ENCODE measurements at regions not wholly inside any gene's neighbourhood (a gene's known extent, or its start where the extent isn't known, plus 50 kb on each side); places are given as distances from the start of the nearest gene placed in this dataset.

GRCh38 chr6:95094751-95095663 is 482.3 kb upstream of the MANEA start:
- intact Hi-C loops (cut with DNase I) = no loop called here
- no peak overlapping the region for H3K4me3 ChIP-seq
- 46 to 57% (median 55%) methylated on average over 6 of the region's 6 CpGs for WGBS, 3 donors
- no peaks in the 10 kb centered on the region for H3K9me3 ChIP-seq
- H3K36me3 ChIP-seq = no peaks in the 10 kb centered on the region
- H3K4me1 ChIP-seq (ENCODE audit: insufficient read depth) = no peaks in the 10 kb centered on the region
- TF ChIP-seq CTCF (IDR thresholded peaks at IDR 0.05) (no peak), POLR2A (IDR thresholded peaks at IDR 0.05) (no peak), EP300 (IDR thresholded peaks at IDR 0.05) (no peak)
- H3K27ac ChIP-seq = no peak overlapping the region
- no peak for DNase-seq
- H3K27me3 ChIP-seq = no peaks in the 10 kb centered on the region

GRCh38 chr6:95095855-95096254 is 481.5 kb upstream of the MANEA start:
- 86 to 90% (median 89%) methylated on average over 2 of the region's 2 CpGs for WGBS, 3 donors
- H3K4me1 ChIP-seq (ENCODE audit: insufficient read depth) = no peaks in the 10 kb centered on the region
- H3K36me3 ChIP-seq = no peaks in the 10 kb centered on the region
- H3K4me3 ChIP-seq = no peak overlapping the region
- H3K27ac ChIP-seq = no peak overlapping the region
- H3K27me3 ChIP-seq = no peaks in the 10 kb centered on the region
- H3K9me3 ChIP-seq = no peaks in the 10 kb centered on the region
- DNase-seq = no peak
- intact Hi-C loops (cut with DNase I) = no loop called here
- TF ChIP-seq CTCF (IDR thresholded peaks at IDR 0.05) (no peak), POLR2A (IDR thresholded peaks at IDR 0.05) (no peak), EP300 (IDR thresholded peaks at IDR 0.05) (no peak)

GRCh38 chr6:95099410-95099809 is 477.9 kb upstream of the MANEA start:
- intact Hi-C loops (cut with DNase I) = no loop called here

GRCh38 chr6:95109212-95109611 is 468.1 kb upstream of the MANEA start:
- Histone ChIP-seq H3K9me3 (no peaks in the 10 kb centered on the region), H3K36me3 (no peaks in the 10 kb centered on the region), H3K27me3 (no peaks in the 10 kb centered on the region), H3K4me3 (no peak overlapping the region), H3K27ac (no peak overlapping the region), H3K4me1 (ENCODE audit: insufficient read depth) (no peaks in the 10 kb centered on the region)
- WGBS, 3 donors = 48 to 72% (median 67%) methylated on average over 1 of the region's 1 CpG
- intact Hi-C loops (cut with DNase I) = no loop called here
- no peak for TF ChIP-seq POLR2A (IDR thresholded peaks at IDR 0.05)
- no peak for TF ChIP-seq CTCF (IDR thresholded peaks at IDR 0.05)
- TF ChIP-seq EP300 (IDR thresholded peaks at IDR 0.05) = no peak
- DNase-seq = no peak

More at GRCh38 chr6:95099410-95099809, 477.9 kb upstream of the MANEA start:
- no peak overlapping the region for H3K4me3 ChIP-seq
- no peak for TF ChIP-seq POLR2A (IDR thresholded peaks at IDR 0.05)
- no peak for TF ChIP-seq EP300 (IDR thresholded peaks at IDR 0.05)
- TF ChIP-seq CTCF (IDR thresholded peaks at IDR 0.05) = no peak
- 85 to 88% (median 85%) methylated on average over 1 of the region's 1 CpG for WGBS, 3 donors
- no peaks in the 10 kb centered on the region for H3K9me3 ChIP-seq
- no peaks in the 10 kb centered on the region for H3K27me3 ChIP-seq
- H3K4me1 ChIP-seq (ENCODE audit: insufficient read depth) = no peaks in the 10 kb centered on the region
- DNase-seq = no peak
- H3K36me3 ChIP-seq = no peaks in the 10 kb centered on the region
- H3K27ac ChIP-seq = no peak overlapping the region

All from ovary (tissue), 7 donors.